HG03196 (cell line): ENCODE measurements at regions not wholly inside any gene's neighbourhood (a gene's known extent, or its start where the extent isn't known, plus 50 kb on each side); places are given as distances from the start of the nearest gene placed in this dataset.

Experiments used
- ATAC-seq: cut with Tn5 transposase; IDR thresholded peaks from one replicate; pipeline ENCODE4 v1.9.1; 2021; ENCODE audit not compliant: unreplicated experiment

- no peak for ATAC-seq
Observed at GRCh38 chr20:39670988-39671387, 708.8 kb downstream of the DHX35 start.

GRCh38 chr20:39669659-39670058, 707.5 kb downstream of the DHX35 start:
- ATAC-seq: no peak

GRCh38 chr20:39668038-39668437, 705.9 kb downstream of the DHX35 start:
- ATAC-seq: no peak

GRCh38 chr20:39661833-39662232, 699.7 kb downstream of the DHX35 start:
- ATAC-seq: no peak

GRCh38 chr20:39660965-39661364, 698.8 kb downstream of the DHX35 start:
- ATAC-seq: no peak

GRCh38 chr20:39660226-39660625, 698.1 kb downstream of the DHX35 start:
- ATAC-seq: no peak

GRCh38 chr20:39658662-39659409, 696.7 kb downstream of the DHX35 start:
- ATAC-seq: no peak

GRCh38 chr20:39654171-39654570, 692.0 kb downstream of the DHX35 start:
- no peak for ATAC-seq

GRCh38 chr20:39651645-39652325, 689.6 kb downstream of the DHX35 start:
- no peak for ATAC-seq

GRCh38 chr20:39646874-39647413, 684.8 kb downstream of the DHX35 start:
- no peak for ATAC-seq

GRCh38 chr20:39645131-39645530, 683.0 kb downstream of the DHX35 start:
- ATAC-seq: no peak

GRCh38 chr20:39643292-39643691, 681.1 kb downstream of the DHX35 start:
- no peak for ATAC-seq

- ATAC-seq: no peak
Observed at GRCh38 chr20:39641423-39641822, 679.3 kb downstream of the DHX35 start.

- no peak for ATAC-seq
Observed at GRCh38 chr20:39640147-39640546, 678.0 kb downstream of the DHX35 start.

- ATAC-seq: no peak
Observed at GRCh38 chr20:39638731-39639130, 676.6 kb downstream of the DHX35 start.

- ATAC-seq: no peak
Observed at GRCh38 chr20:39633689-39634088, 671.5 kb downstream of the DHX35 start.

- ATAC-seq: no peak
Observed at GRCh38 chr20:39632757-39633156, 670.6 kb downstream of the DHX35 start.

- no peak for ATAC-seq
Observed at GRCh38 chr20:39632176-39632575, 670.0 kb downstream of the DHX35 start.

GRCh38 chr20:39631557-39631956, 669.4 kb downstream of the DHX35 start:
- ATAC-seq: no peak

- no peak for ATAC-seq
Observed at GRCh38 chr20:39630215-39630908, 668.2 kb downstream of the DHX35 start.

- no peak for ATAC-seq
Observed at GRCh38 chr20:39627765-39628164, 665.6 kb downstream of the DHX35 start.

- ATAC-seq: no peak
Observed at GRCh38 chr20:39624316-39624715, 662.2 kb downstream of the DHX35 start.
